H9 (cell line): ENCODE measurements at regions not wholly inside any gene's neighbourhood (a gene's known extent, or its start where the extent isn't known, plus 50 kb on each side); places are given as distances from the start of the nearest gene placed in this dataset.

Experiments
- DNase-seq: peaks from one replicate; pipeline ENCODE4 v3.0.0-alpha.2; 2017
- H2AFZ ChIP-seq: one replicate; pipeline ENCODE4 v1.6.1; 2013; ENCODE audit warnings: mild to moderate bottlenecking, low read length, control low read depth, moderate library complexity
- H2AK5ac ChIP-seq: 2 replicates; pipeline ENCODE4 v1.6.1; 2013; ENCODE audit warnings: low read length, control low read depth, mixed read lengths; ENCODE audit not compliant: insufficient read length
- H2BK120ac ChIP-seq: one replicate; pipeline ENCODE4 v1.6.1; 2013; ENCODE audit warnings: low read depth, mild to moderate bottlenecking, low read length, control low read depth, inconsistent platforms; ENCODE audit not compliant: poor library complexity, severe bottlenecking
- H2BK12ac ChIP-seq: 2 replicates; pipeline ENCODE4 v1.6.1; 2013; ENCODE audit warnings: low read length, control low read depth, mixed read lengths, low read depth; ENCODE audit not compliant: insufficient read length
- H2BK15ac ChIP-seq: 2 replicates; pipeline ENCODE4 v1.6.1; 2013; ENCODE audit warnings: low read depth, low read length, control low read depth
- H2BK20ac ChIP-seq: one replicate; pipeline ENCODE4 v1.6.1; 2013; ENCODE audit warnings: low read depth, mild to moderate bottlenecking, low read length, control low read depth, inconsistent platforms; ENCODE audit not compliant: poor library complexity, severe bottlenecking
- H2BK5ac ChIP-seq: 2 replicates; pipeline ENCODE4 v1.6.1; 2013; ENCODE audit warnings: low read length, control low read depth, mixed read lengths; ENCODE audit not compliant: insufficient read length
- H3K14ac ChIP-seq: 2 replicates; pipeline ENCODE4 v1.6.1; 2013; ENCODE audit warnings: low read length, control low read depth; ENCODE audit not compliant: insufficient read depth
- H3K18ac ChIP-seq: 2 replicates; pipeline ENCODE4 v1.6.1; 2013; ENCODE audit warnings: low read depth, mild to moderate bottlenecking, mixed read lengths, low read length, control low read depth; ENCODE audit not compliant: insufficient read length
- H3K23ac ChIP-seq: 2 replicates; pipeline ENCODE4 v1.6.1; 2013; ENCODE audit warnings: low read length, control low read depth, mixed read lengths, low read depth; ENCODE audit not compliant: insufficient read length
- H3K23me2 ChIP-seq: 2 replicates; pipeline ENCODE4 v1.6.1; 2013; ENCODE audit warnings: low read depth, mild to moderate bottlenecking, mixed read lengths, low read length, control low read depth; ENCODE audit not compliant: insufficient read length, poor library complexity, severe bottlenecking
- H3K27ac ChIP-seq: 2 replicates; pipeline ENCODE4 v1.5.1; 2013; ENCODE audit warnings: low read length, control low read depth, mixed read lengths, low read depth; ENCODE audit not compliant: insufficient read length
- H3K27me3 ChIP-seq: 2 replicates; pipeline ENCODE4 v1.6.1; 2013; ENCODE audit warnings: low read length, control low read depth, inconsistent platforms; ENCODE audit not compliant: insufficient read depth
- H3K4ac ChIP-seq: 2 replicates; pipeline ENCODE4 v1.6.1; 2013; ENCODE audit warnings: low read depth, mild to moderate bottlenecking, control low read depth, inconsistent platforms, low read length, moderate library complexity
- H3K4me1 ChIP-seq: 2 replicates; pipeline ENCODE4 v1.6.1; 2013; ENCODE audit warnings: low read length, control low read depth, inconsistent platforms; ENCODE audit not compliant: insufficient read depth
- H3K4me2 ChIP-seq: 2 replicates; pipeline ENCODE4 v1.6.1; 2013; ENCODE audit warnings: low read length, control low read depth, mixed read lengths; ENCODE audit not compliant: insufficient read length, insufficient read depth
- H3K56ac ChIP-seq: 2 replicates; pipeline ENCODE4 v1.6.1; 2013; ENCODE audit warnings: low read depth, mild to moderate bottlenecking, mixed read lengths, low read length, control low read depth; ENCODE audit not compliant: insufficient read length
- H3K79me1 ChIP-seq: 2 replicates; pipeline ENCODE4 v1.6.1; 2013; ENCODE audit warnings: low read depth, mild to moderate bottlenecking, moderate library complexity, low read length, control low read depth, inconsistent platforms; ENCODE audit not compliant: insufficient read depth, poor library complexity, severe bottlenecking
- H3K79me2 ChIP-seq: 2 replicates; pipeline ENCODE4 v1.6.1; 2013; ENCODE audit warnings: low read length, control low read depth, inconsistent platforms; ENCODE audit not compliant: insufficient read depth
- H3K9ac ChIP-seq: 2 replicates; pipeline ENCODE4 v1.6.1; 2013; ENCODE audit warnings: low read length, control low read depth, mixed read lengths; ENCODE audit not compliant: insufficient read length; ENCODE audit errors: extremely low read depth
- H3K9me3 ChIP-seq: one replicate; pipeline ENCODE4 v1.6.1; 2013; ENCODE audit warnings: low read depth, low read length, inconsistent platforms; ENCODE audit not compliant: control insufficient read depth
- H3T11ph ChIP-seq: one replicate; pipeline ENCODE4 v1.6.1; 2013; ENCODE audit warnings: mild to moderate bottlenecking, low read length, control low read depth, inconsistent platforms
- H4K20me1 ChIP-seq: one replicate; pipeline ENCODE4 v1.6.1; 2013; ENCODE audit not compliant: control insufficient read depth, insufficient read length, insufficient read depth
- H4K5ac ChIP-seq: 2 replicates; pipeline ENCODE4 v1.6.1; 2013; ENCODE audit warnings: low read depth, mild to moderate bottlenecking, mixed read lengths, low read length, control low read depth; ENCODE audit not compliant: insufficient read length
- H4K8ac ChIP-seq: replicated peaks from 2 replicates; pipeline ENCODE4 v1.6.1; 2013; ENCODE audit warnings: low read length, control low read depth, mixed read lengths, low read depth; ENCODE audit not compliant: insufficient read length
- H4K91ac ChIP-seq: 2 replicates; pipeline ENCODE4 v1.6.1; 2013; ENCODE audit warnings: low read depth, mild to moderate bottlenecking, moderate library complexity, mixed read lengths, low read length, control low read depth; ENCODE audit not compliant: insufficient read length
- H3K27ac Mint-ChIP-seq, 3 experiments: 2 replicates in 2 of 3; 3 replicates in 1 of 3; pipeline ENCODE4 v1.8.0; 2020 to 2021; ENCODE audit warnings: mixed read lengths in 3 of 3, mild to moderate bottlenecking in 1 of 3, moderate library complexity in 1 of 3
- H3K27me3 Mint-ChIP-seq: 2 replicates; pipeline ENCODE4 v1.8.0; 2021; ENCODE audit warnings: low read depth, mild to moderate bottlenecking, moderate library complexity, mixed read lengths
- H3K36me3 Mint-ChIP-seq, 3 experiments: 2 replicates in 2 of 3; 3 replicates in 1 of 3; pipeline ENCODE4 v1.8.0; 2020 to 2021; ENCODE audit warnings: low read depth in 3 of 3, mixed read lengths in 3 of 3; ENCODE audit not compliant: insufficient read depth in 1 of 3
- H3K4me1 Mint-ChIP-seq, 2 experiments: 2 replicates each; pipeline ENCODE4 v1.8.0; 2020; ENCODE audit warnings: mixed read lengths in 2 of 2
- H3K4me3 Mint-ChIP-seq, 2 experiments: 2 replicates in 1 of 2; 3 replicates in 1 of 2; pipeline ENCODE4 v1.8.0; 2020 to 2021; ENCODE audit warnings: mild to moderate bottlenecking in 2 of 2, mixed read lengths in 2 of 2, moderate library complexity in 1 of 2
- H3K9me3 Mint-ChIP-seq, 2 experiments: 2 replicates in 1 of 2; 3 replicates in 1 of 2; pipeline ENCODE4 v1.8.0; 2020; ENCODE audit warnings: mild to moderate bottlenecking in 2 of 2, mixed read lengths in 2 of 2, moderate library complexity in 1 of 2
- WGBS: extraction: QIAGEN DNeasy Blood & Tissue Kit; methylation state at CpG from one replicate; pipeline ENCODE4 v1.1.7; 2013; ENCODE audit warnings: missing lambda C conversion rate, low lambda C conversion rate, mixed read lengths; ENCODE audit not compliant: insufficient read length; ENCODE audit errors: extremely low coverage; 5-methylcytosine and 5-hydroxymethylcytosine counted together
- TF ChIP-seq, protein P1 (sequence below): fragments of 200-600 bp; sonication (generic); conservative IDR thresholded peaks from 3 replicates; pipeline ENCODE4 v1.8.0; 2021; ENCODE audit warnings: antibody characterized with exemption, mild to moderate bottlenecking

DNA sequence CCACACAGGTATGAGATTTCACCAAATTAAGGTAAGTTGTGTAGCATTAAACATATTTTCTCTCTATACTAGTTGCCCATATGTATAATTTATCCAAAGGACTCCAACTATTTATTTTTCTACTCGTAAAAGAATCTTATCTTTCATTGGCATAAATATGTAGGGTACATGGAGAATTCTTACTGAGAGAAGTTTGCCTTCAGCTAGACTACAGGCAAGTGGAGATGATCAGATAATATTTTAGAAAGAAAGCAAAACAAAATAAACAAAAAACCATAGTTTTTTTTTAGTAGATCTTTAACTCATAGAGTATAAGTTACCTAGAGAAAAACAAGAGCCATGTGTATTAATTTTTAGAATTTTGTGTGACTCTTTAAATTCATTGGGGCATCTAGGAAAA, 743.1 kb upstream of the ARRDC3 start:
- Histone ChIP-seq H3K79me2 (no peaks in the 10 kb centered on the region), H3K4ac (no peak overlapping the region), H3K9me3 (no peaks in the 10 kb centered on the region), H3K79me1 (no peaks in the 10 kb centered on the region), H4K5ac (no peak overlapping the region), H3K9ac (no peak overlapping the region), H2AK5ac (no peak overlapping the region), H2BK20ac (no peak overlapping the region), H3K14ac (no peak overlapping the region), H4K8ac (no peak overlapping the region), H3K4me1 (no peaks in the 10 kb centered on the region), H3K56ac (no peak overlapping the region), H2BK12ac (no peak overlapping the region), H2BK120ac (no peak overlapping the region), H3K27me3 (no peaks in the 10 kb centered on the region), H2BK15ac (no peak overlapping the region), H4K20me1 (no peaks in the 10 kb centered on the region), H3K18ac (no peak overlapping the region), H3K4me2 (no peak overlapping the region), H2BK5ac (no peak overlapping the region), H3K23ac (no peak overlapping the region), H2AFZ (no peak overlapping the region), H4K91ac (no peak overlapping the region), H3T11ph (no peak overlapping the region), H3K27ac (no peak overlapping the region), H3K23me2 (no peaks in the 10 kb centered on the region)
- Mint-ChIP-seq H3K27me3 (no peaks in the 10 kb centered on the region), H3K9me3 (no peaks in the 10 kb centered on the region), H3K36me3 (no peaks in the 10 kb centered on the region), H3K4me1 (no peaks in the 10 kb centered on the region), H3K27ac (no peak overlapping the region), H3K4me3 (no peak overlapping the region)
- no CpG with 5 or more reads among the region's 1 CpG for WGBS
- no peak for DNase-seq
- TF ChIP-seq, protein P1, sequence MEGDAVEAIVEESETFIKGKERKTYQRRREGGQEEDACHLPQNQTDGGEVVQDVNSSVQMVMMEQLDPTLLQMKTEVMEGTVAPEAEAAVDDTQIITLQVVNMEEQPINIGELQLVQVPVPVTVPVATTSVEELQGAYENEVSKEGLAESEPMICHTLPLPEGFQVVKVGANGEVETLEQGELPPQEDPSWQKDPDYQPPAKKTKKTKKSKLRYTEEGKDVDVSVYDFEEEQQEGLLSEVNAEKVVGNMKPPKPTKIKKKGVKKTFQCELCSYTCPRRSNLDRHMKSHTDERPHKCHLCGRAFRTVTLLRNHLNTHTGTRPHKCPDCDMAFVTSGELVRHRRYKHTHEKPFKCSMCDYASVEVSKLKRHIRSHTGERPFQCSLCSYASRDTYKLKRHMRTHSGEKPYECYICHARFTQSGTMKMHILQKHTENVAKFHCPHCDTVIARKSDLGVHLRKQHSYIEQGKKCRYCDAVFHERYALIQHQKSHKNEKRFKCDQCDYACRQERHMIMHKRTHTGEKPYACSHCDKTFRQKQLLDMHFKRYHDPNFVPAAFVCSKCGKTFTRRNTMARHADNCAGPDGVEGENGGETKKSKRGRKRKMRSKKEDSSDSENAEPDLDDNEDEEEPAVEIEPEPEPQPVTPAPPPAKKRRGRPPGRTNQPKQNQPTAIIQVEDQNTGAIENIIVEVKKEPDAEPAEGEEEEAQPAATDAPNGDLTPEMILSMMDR, result no peak
